ENCODE measurements at regions not wholly inside any gene's neighbourhood (a gene's known extent, or its start where the extent isn't known, plus 50 kb on each side); places are given as distances from the start of the nearest gene placed in this dataset.

DNA sequence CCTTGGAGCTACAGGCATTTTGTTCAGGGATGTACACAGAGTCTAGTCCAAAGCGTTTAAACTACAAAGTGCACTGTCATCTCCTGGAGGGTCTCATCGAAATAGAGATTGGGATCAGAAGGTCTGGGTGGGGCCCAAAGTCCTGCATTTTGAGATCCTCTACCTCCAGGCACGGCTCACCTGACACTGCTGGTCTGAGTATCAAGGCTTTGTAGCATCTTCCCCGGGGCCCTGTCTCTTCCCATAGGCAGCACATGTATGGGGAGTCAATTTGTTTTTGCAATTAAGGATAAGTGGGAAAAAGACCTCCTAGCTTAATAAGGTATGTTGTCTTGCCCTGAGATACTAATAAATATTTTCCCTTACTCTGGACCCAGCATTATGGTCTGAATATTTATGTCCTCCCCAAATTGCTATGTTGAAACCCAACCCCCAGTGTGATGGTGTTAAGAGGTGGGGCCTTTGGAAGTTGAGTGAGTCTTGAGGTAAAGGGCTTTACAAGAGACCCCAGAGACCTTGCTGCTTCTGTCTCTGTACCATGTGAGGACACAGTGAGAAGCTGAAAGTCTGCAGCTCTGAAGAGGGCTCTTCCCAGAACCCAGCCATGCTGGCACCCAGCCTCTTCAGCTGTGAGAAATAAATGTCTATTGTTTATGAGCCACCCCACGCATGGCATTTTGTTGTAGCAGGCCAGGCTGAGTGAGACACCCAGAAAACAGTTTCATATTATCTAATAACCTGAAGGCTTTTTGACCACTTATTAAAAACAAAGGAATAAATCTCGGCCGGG lies 258.7 kb upstream of the HS6ST1 start:
- H3K4me1 ChIP-seq = no peaks in the 10 kb centered on the region
- WGBS, 2 donors = 76 to 90% methylated on average over 7 of the region's 7 CpGs
- no peaks in the 10 kb centered on the region for H3K9me3 ChIP-seq
- no peaks in the 10 kb centered on the region for H3K27me3 ChIP-seq
- TF ChIP-seq POLR2A (IDR thresholded peaks at IDR 0.05) = no peak
- TF ChIP-seq, protein P1, sequence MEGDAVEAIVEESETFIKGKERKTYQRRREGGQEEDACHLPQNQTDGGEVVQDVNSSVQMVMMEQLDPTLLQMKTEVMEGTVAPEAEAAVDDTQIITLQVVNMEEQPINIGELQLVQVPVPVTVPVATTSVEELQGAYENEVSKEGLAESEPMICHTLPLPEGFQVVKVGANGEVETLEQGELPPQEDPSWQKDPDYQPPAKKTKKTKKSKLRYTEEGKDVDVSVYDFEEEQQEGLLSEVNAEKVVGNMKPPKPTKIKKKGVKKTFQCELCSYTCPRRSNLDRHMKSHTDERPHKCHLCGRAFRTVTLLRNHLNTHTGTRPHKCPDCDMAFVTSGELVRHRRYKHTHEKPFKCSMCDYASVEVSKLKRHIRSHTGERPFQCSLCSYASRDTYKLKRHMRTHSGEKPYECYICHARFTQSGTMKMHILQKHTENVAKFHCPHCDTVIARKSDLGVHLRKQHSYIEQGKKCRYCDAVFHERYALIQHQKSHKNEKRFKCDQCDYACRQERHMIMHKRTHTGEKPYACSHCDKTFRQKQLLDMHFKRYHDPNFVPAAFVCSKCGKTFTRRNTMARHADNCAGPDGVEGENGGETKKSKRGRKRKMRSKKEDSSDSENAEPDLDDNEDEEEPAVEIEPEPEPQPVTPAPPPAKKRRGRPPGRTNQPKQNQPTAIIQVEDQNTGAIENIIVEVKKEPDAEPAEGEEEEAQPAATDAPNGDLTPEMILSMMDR (IDR thresholded peaks at IDR 0.05) = no peak
- no peak for TF ChIP-seq EP300 (IDR thresholded peaks at IDR 0.05)
- H3K27ac ChIP-seq = no peak overlapping the region
- no peak overlapping the region for H3K4me3 ChIP-seq
- no peaks in the 10 kb centered on the region for H3K36me3 ChIP-seq
- no peak for DNase-seq (ENCODE audit: low spot score in 2 of 2)

DNA sequence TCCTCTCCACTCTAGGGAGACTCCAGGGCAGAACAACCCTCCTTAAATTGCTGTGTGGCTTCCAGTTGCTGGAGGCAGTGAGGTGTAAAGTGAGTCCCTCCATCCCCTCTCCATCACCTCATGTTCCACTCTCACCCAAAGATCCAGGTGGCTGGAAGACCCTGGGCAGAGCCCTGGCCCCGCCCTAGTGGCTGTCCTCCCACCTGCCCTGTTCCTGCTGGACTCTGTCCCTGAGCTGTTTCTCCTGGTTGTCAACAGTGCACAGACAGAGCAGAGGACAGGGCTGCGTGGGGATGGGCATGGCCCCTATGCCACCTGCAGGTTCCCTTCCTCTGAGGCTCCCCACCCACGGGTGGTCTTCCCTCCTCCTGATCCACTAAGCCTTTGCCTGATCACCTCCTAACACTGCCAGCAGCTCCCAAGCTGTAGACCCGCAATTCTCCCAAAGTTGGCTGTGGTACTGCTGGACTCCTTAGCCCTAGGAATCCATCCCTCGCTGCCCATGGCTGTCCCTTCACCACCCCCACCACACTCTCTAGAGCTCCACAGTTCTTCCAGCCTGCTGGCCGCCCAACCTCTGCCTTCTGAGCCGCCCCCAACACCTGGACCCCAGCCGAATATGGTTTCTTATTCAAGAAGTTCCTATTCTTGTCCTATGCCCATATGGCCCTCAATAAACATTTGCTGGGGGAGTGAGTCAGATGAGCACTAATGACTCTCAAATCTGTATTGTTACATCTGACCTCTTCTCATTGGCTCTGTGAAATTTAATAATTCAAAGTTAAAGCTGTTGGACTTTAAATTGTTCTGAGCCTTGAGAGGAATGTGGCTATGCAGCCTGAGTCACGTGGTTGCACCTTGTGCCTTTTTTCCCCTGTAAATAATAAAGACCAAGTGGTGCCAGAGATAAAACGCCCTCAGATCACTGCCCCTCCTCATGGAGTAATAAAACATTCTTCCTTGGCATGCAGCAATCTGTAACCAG lies 260.0 kb upstream of the HS6ST1 start:
- no peaks in the 10 kb centered on the region for H3K4me1 ChIP-seq
- H3K27me3 ChIP-seq = no peaks in the 10 kb centered on the region
- no peak for TF ChIP-seq EP300 (IDR thresholded peaks at IDR 0.05)
- no peak overlapping the region for H3K4me3 ChIP-seq
- H3K9me3 ChIP-seq = no peaks in the 10 kb centered on the region
- no peak for DNase-seq (ENCODE audit: low spot score in 2 of 2)
- H3K36me3 ChIP-seq = no peaks in the 10 kb centered on the region
- 77% methylated on average over 10 of the region's 10 CpGs for WGBS, 2 donors
- H3K27ac ChIP-seq = no peak overlapping the region

DNA sequence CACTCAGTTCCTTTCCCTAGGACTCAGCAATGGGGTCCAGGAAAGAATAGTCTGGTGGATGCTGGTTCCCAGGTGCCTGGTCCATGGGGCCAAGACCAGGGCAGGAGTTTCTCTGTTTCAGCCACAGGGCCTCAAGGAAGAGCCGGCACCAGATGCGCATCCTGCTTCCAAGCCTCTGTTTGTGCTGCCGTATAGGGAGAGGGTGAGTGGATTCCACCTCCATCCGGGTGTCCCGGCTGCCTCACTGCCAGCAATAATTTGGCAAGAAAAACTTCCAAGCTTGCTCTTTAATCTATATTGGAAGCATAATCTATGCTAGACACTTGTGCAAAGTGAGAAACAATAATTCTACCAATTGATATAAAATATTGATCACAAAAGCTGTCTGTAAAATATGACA lies 261.2 kb upstream of the HS6ST1 start:
- H3K27me3 ChIP-seq = no peaks in the 10 kb centered on the region
- no peak for DNase-seq (ENCODE audit: low spot score in 2 of 2)
- WGBS, 2 donors = 66 to 79% methylated on average over 5 of the region's 5 CpGs
- no peak overlapping the region for H3K4me3 ChIP-seq
- no peaks in the 10 kb centered on the region for H3K36me3 ChIP-seq
- no peak overlapping the region for H3K27ac ChIP-seq
- no peaks in the 10 kb centered on the region for H3K4me1 ChIP-seq
- TF ChIP-seq POLR2A (IDR thresholded peaks at IDR 0.05) = no peak
- no peaks in the 10 kb centered on the region for H3K9me3 ChIP-seq

DNA sequence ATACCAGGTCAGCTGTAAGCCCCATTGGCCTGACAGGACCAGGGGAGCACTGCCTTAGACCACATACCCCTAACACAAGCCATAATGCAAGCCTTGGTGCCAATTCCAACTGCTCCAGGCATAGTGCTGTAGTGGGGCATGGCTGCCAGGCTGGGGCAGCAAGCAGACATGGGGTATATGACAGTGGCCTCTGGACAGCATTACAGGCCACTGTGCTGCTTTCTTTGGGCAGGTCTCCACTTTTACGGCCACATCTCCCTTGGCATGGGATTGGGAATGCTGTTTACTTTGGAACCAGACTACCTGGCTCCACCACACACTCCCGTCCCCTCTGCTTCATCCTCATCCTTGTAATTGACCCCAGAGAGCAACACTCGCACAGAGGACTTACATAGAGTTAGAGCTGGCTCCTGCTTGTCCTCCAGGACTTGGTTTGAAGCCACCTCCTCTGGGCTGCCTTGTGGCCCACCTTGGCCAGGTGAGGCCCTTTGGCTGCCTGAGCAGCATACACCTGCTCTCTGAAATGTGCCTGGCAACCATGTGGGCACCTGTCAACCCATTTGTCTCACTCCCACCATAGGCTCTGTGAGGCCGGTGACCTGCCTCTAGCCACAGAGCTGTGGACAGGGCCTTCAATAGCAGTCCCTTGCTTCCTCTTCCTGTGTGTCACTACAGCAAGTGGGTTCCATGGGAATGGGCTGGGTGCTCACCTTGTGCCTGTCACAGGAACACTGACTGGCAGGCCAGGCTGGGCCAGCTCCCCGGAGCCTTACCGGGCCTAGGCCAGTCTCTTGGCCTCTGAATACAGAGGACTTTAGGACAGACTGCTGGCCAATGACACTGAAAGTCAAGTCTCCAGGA lies 262.6 kb upstream of the HS6ST1 start:
- no peaks in the 10 kb centered on the region for H3K4me1 ChIP-seq
- no peak overlapping the region for H3K27ac ChIP-seq
- H3K4me3 ChIP-seq = no peak overlapping the region
- WGBS, 2 donors = 84 to 90% methylated on average over 6 of the region's 6 CpGs
- TF ChIP-seq, protein P1 (IDR thresholded peaks at IDR 0.05) = no peak
- no peak for TF ChIP-seq POLR2A (IDR thresholded peaks at IDR 0.05)
- TF ChIP-seq EP300 (IDR thresholded peaks at IDR 0.05) = no peak
- no peaks in the 10 kb centered on the region for H3K36me3 ChIP-seq
- H3K9me3 ChIP-seq = peaks cover 0 to 5% (median 2%) of the 10 kb centered on the region in 4 donors
- DNase-seq (ENCODE audit: low spot score in 2 of 2) = no peak
- H3K27me3 ChIP-seq = no peaks in the 10 kb centered on the region

DNA sequence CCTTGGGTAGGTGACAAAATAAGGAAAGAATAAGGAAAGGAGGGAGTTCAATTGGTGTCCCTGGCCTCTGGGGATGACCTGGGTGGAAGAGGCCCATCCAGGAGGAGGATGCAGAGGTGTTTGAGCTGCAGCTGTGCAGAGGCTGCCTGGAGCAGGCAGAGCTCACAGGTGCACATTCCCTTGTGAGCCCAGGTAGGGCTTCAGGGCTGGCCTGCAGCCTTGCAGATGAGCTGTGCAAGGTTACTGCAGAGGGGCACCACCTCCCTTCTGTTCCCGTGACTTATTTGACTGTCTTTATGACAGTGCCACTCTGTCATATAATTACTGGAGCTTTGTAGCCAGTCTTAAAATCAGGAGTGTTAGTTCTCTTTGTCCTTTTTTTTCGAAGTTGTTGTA lies 263.2 kb upstream of the HS6ST1 start:
- Histone ChIP-seq H3K4me3 (no peak overlapping the region), H3K27ac (no peak overlapping the region), H3K36me3 (no peaks in the 10 kb centered on the region), H3K9me3 (peaks cover 0 to 5% (median 2%) of the 10 kb centered on the region in 4 donors), H3K27me3 (no peaks in the 10 kb centered on the region), H3K4me1 (no peaks in the 10 kb centered on the region)
- DNase-seq (ENCODE audit: low spot score in 2 of 2) = no peak
- WGBS, 2 donors = 84 to 92% methylated on average over 2 of the region's 2 CpGs
- no peak for TF ChIP-seq EP300 (IDR thresholded peaks at IDR 0.05)

DNA sequence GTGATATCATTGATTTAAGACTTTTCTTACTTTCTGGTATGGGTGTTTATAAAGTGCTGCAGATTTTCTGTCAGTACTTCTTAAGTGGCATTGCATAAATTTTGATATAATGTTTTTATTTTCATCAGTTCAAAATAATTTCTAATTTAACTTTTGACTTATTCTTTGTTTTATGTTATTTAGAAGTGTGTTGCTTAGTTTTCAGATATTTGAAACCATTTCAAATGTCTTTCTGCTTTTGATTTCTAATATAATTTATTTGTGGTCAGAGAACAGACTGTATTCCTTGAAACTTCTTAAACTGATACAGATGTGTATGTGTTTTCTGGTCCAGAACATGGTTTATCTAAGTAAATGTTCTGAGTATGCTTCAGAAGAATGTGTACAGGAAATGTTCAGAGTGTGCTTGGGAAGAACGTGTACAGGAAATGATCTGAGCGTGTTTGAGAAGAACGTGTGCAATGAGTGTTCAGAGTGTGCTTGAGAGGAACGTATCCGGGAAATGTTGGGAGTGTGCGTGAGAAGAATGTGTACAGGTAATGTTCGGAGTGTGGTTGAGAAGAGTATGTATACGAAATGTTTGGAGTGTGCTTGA lies 265.7 kb upstream of the HS6ST1 start:
- Histone ChIP-seq H3K27ac (no peak overlapping the region), H3K4me3 (no peak overlapping the region), H3K9me3 (peaks cover 0 to 5% (median 2%) of the 10 kb centered on the region in 4 donors), H3K27me3 (no peaks in the 10 kb centered on the region), H3K36me3 (no peaks in the 10 kb centered on the region), H3K4me1 (no peaks in the 10 kb centered on the region)
- TF ChIP-seq EP300 (IDR thresholded peaks at IDR 0.05) = no peak
- no peak for TF ChIP-seq POLR2A (IDR thresholded peaks at IDR 0.05)
- TF ChIP-seq, protein P1 (IDR thresholded peaks at IDR 0.05) = no peak
- WGBS, 2 donors = 71 to 79% methylated on average over 8 of the region's 8 CpGs
- DNase-seq (ENCODE audit: low spot score in 2 of 2) = no peak
